ENCODE measurements at regions not wholly inside any gene's neighbourhood (a gene's known extent, or its start where the extent isn't known, plus 50 kb on each side); places are given as distances from the start of the nearest gene placed in this dataset.

GRCh38 chr5:158521995-158522394 is 577.7 kb downstream of the EBF1 start:
- Histone ChIP-seq H3K36me3 (ENCODE audit: low read length) (no peaks in the 10 kb centered on the region), H3K27ac (ENCODE audit: low read depth, low read length) (no peak overlapping the region), H3K4me2 (ENCODE audit: low read depth, low read length, poor library complexity, severe bottlenecking) (no peak overlapping the region), H3K79me2 (ENCODE audit: insufficient read depth, low read length) (no peaks in the 10 kb centered on the region), H3K9me3 (ENCODE audit: insufficient read depth, low read length) (no peaks in the 10 kb centered on the region), H2AFZ (ENCODE audit: low read depth, low read length, severe bottlenecking) (no peak overlapping the region), H3F3A (ENCODE audit: insufficient read depth) (no peaks in the 10 kb centered on the region), H3K4me3 (ENCODE audit: insufficient read depth, low read length, poor library complexity, severe bottlenecking) (no peak overlapping the region), H3K27me3 (ENCODE audit: low read length) (no peaks in the 10 kb centered on the region), H3K9me2 (replicated peaks; ENCODE audit: insufficient read depth, low read length) (no peaks in the 10 kb centered on the region), H3K9ac (ENCODE audit: low read length) (no peak overlapping the region), H4K20me1 (ENCODE audit: low read depth, low read length) (no peaks in the 10 kb centered on the region)
- no peak for TF ChIP-seq EZH2phosphoT487 (conservative IDR thresholded peaks at IDR 0.05; ENCODE audit: low read length)

GRCh38 chr5:158519433-158520021 is 580.2 kb downstream of the EBF1 start:
- Histone ChIP-seq H3K27ac (ENCODE audit: low read depth, low read length) (no peak overlapping the region), H3K27me3 (ENCODE audit: low read length) (no peaks in the 10 kb centered on the region), H3F3A (ENCODE audit: insufficient read depth) (no peaks in the 10 kb centered on the region), H3K4me2 (ENCODE audit: low read depth, low read length, poor library complexity, severe bottlenecking) (no peak overlapping the region), H3K9me3 (ENCODE audit: insufficient read depth, low read length) (no peaks in the 10 kb centered on the region), H4K20me1 (ENCODE audit: low read depth, low read length) (no peaks in the 10 kb centered on the region), H3K9ac (ENCODE audit: low read length) (no peak overlapping the region), H3K79me2 (ENCODE audit: insufficient read depth, low read length) (no peaks in the 10 kb centered on the region), H3K9me2 (replicated peaks; ENCODE audit: insufficient read depth, low read length) (no peaks in the 10 kb centered on the region), H2AFZ (ENCODE audit: low read depth, low read length, severe bottlenecking) (no peak overlapping the region), H3K36me3 (ENCODE audit: low read length) (no peaks in the 10 kb centered on the region), H3K4me3 (ENCODE audit: insufficient read depth, low read length, poor library complexity, severe bottlenecking) (no peak overlapping the region)
- TF ChIP-seq EZH2phosphoT487 (conservative IDR thresholded peaks at IDR 0.05; ENCODE audit: low read length) = no peak
- TF ChIP-seq, protein P1, sequence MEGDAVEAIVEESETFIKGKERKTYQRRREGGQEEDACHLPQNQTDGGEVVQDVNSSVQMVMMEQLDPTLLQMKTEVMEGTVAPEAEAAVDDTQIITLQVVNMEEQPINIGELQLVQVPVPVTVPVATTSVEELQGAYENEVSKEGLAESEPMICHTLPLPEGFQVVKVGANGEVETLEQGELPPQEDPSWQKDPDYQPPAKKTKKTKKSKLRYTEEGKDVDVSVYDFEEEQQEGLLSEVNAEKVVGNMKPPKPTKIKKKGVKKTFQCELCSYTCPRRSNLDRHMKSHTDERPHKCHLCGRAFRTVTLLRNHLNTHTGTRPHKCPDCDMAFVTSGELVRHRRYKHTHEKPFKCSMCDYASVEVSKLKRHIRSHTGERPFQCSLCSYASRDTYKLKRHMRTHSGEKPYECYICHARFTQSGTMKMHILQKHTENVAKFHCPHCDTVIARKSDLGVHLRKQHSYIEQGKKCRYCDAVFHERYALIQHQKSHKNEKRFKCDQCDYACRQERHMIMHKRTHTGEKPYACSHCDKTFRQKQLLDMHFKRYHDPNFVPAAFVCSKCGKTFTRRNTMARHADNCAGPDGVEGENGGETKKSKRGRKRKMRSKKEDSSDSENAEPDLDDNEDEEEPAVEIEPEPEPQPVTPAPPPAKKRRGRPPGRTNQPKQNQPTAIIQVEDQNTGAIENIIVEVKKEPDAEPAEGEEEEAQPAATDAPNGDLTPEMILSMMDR (IDR thresholded peaks at IDR 0.05; ENCODE audit: insufficient read depth, low read length, poor library complexity, severe bottlenecking) = no peak

DNA sequence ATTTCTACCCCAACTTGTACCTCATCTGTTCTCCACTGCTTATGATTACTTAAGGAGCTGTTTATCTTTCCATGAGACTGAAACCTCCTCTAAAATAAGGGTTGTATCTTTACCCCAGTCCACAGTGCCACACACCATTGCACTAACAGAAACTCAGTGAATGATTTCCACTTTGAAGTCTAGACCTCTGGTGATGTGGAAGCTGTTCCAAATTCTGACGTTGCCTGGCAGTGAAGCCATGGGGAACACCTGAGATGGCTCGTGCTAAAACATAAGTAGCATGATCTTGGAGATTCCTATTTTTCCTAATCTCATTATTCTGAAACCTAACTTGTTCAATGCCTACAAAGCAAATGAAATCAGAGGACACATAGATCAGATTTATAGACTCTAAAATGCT is 583.2 kb downstream of the EBF1 start:
- Histone ChIP-seq H3K9me2 (replicated peaks; ENCODE audit: insufficient read depth, low read length) (no peaks in the 10 kb centered on the region), H3K9me3 (ENCODE audit: insufficient read depth, low read length) (no peaks in the 10 kb centered on the region), H4K20me1 (ENCODE audit: low read depth, low read length) (no peaks in the 10 kb centered on the region), H3K9ac (ENCODE audit: low read length) (no peak overlapping the region), H3K36me3 (ENCODE audit: low read length) (no peaks in the 10 kb centered on the region), H3K27ac (ENCODE audit: low read depth, low read length) (no peak overlapping the region), H2AFZ (ENCODE audit: low read depth, low read length, severe bottlenecking) (no peak overlapping the region), H3K79me2 (ENCODE audit: insufficient read depth, low read length) (no peaks in the 10 kb centered on the region), H3K4me2 (ENCODE audit: low read depth, low read length, poor library complexity, severe bottlenecking) (no peak overlapping the region), H3F3A (ENCODE audit: insufficient read depth) (0 out of 2 replicates have a peak, but pooled peaks cover 4% of the 10 kb centered on the region), H3K27me3 (ENCODE audit: low read length) (no peaks in the 10 kb centered on the region), H3K4me3 (ENCODE audit: insufficient read depth, low read length, poor library complexity, severe bottlenecking) (no peak overlapping the region)
- TF ChIP-seq, protein P1 (IDR thresholded peaks at IDR 0.05; ENCODE audit: insufficient read depth, low read length, poor library complexity, severe bottlenecking) = no peak
- TF ChIP-seq EZH2phosphoT487 (conservative IDR thresholded peaks at IDR 0.05; ENCODE audit: low read length) = no peak

DNA sequence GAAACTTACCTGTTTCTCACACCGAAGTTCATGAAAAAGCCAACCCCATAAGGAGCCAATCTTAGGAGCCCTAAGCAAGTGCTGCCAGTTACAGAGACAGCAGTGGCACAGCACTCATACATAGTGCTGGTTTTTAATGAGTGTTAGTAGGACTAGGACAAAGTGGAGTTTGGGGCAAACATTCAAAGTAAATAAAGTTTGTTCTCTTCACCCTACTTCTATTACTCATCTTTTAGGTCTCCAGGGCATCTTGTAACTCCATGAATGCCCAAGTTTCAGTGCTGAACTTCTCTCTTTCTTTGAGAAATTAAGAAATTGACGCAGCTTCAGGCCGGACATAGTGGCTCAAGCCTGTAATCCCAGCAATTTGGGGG is 584.7 kb downstream of the EBF1 start:
- no peak for TF ChIP-seq EZH2phosphoT487 (conservative IDR thresholded peaks at IDR 0.05; ENCODE audit: low read length)
- TF ChIP-seq, protein P1 (IDR thresholded peaks at IDR 0.05; ENCODE audit: insufficient read depth, low read length, poor library complexity, severe bottlenecking) = no peak
- no peak overlapping the region for H3K27ac ChIP-seq (ENCODE audit: low read depth, low read length)
- H3K4me2 ChIP-seq (ENCODE audit: low read depth, low read length, poor library complexity, severe bottlenecking) = no peak overlapping the region
- H4K20me1 ChIP-seq (ENCODE audit: low read depth, low read length) = no peaks in the 10 kb centered on the region
- no peak overlapping the region for H2AFZ ChIP-seq (ENCODE audit: low read depth, low read length, severe bottlenecking)
- no peaks in the 10 kb centered on the region for H3K9me2 ChIP-seq (replicated peaks; ENCODE audit: insufficient read depth, low read length)
- H3K79me2 ChIP-seq (ENCODE audit: insufficient read depth, low read length) = no peaks in the 10 kb centered on the region
- no peak overlapping the region for H3K4me3 ChIP-seq (ENCODE audit: insufficient read depth, low read length, poor library complexity, severe bottlenecking)
- H3K9ac ChIP-seq (ENCODE audit: low read length) = no peak overlapping the region
- H3K36me3 ChIP-seq (ENCODE audit: low read length) = no peaks in the 10 kb centered on the region
- peaks cover 7% of the 10 kb centered on the region; the same call in 1 of the 2 replicates for H3F3A ChIP-seq (ENCODE audit: insufficient read depth)
- H3K27me3 ChIP-seq (ENCODE audit: low read length) = no peaks in the 10 kb centered on the region
- H3K9me3 ChIP-seq (ENCODE audit: insufficient read depth, low read length) = no peaks in the 10 kb centered on the region

All from SU-DHL-6 (cell line).